ENCODE measurements at regions not wholly inside any gene's neighbourhood (a gene's known extent, or its start where the extent isn't known, plus 50 kb on each side); places are given as distances from the start of the nearest gene placed in this dataset.

DNA sequence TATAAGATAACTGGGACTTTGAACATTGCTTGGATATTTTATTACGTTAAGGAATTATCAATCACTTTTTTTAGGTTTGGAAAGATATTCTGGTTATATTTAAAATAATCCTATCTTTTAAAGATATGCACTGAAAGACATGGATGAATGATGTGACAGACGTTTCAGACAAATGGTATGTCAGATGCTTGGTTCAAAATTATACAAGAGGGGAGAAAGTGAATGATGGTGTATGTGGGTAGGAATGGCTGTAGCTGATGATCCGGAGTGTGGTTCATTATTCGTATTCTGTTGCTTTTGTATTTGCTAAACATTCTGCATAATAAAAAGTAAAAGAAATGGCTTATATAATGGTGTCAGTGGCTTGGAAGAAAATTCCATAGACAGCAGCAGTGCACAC lies 51.0 kb upstream of the SNRPB2 start:
- Histone ChIP-seq H3K4me3 (no peak overlapping the region), H3K27me3 (no peaks in the 10 kb centered on the region), H3K9me3 (no peaks in the 10 kb centered on the region), H3K36me3 (no peaks in the 10 kb centered on the region)
- DNase-seq: no peak

DNA sequence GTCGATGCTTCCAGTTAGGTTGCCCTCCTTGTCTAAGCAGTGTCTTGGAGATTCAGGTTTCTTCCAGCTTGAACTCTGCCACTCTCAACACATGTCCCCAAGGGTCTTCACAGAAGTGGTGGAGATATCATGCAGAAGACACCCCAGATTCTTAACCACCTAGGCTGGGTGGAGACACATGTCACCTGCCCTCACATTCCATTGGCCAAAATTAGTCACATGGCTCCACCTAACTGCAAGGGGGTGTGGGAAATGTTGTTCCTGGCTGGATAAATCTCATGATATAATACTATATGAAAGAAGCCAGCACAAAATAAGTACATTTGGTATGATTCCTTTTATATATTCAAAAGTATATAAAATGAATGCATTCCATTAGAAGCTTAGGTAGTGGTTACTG lies 52.9 kb upstream of the SNRPB2 start:
- Histone ChIP-seq H3K9me3 (no peaks in the 10 kb centered on the region), H3K36me3 (no peaks in the 10 kb centered on the region), H3K4me3 (no peak overlapping the region), H3K27me3 (no peaks in the 10 kb centered on the region)
- no peak for DNase-seq

- H3K27me3 ChIP-seq: no peaks in the 10 kb centered on the region
- H3K36me3 ChIP-seq: no peaks in the 10 kb centered on the region
- H3K9me3 ChIP-seq: no peaks in the 10 kb centered on the region
- no peak for DNase-seq
- H3K4me3 ChIP-seq: no peak overlapping the region
These were observed 54.7 kb upstream of the SNRPB2 start for GRCh38 chr20:16675001-16675564.

DNA sequence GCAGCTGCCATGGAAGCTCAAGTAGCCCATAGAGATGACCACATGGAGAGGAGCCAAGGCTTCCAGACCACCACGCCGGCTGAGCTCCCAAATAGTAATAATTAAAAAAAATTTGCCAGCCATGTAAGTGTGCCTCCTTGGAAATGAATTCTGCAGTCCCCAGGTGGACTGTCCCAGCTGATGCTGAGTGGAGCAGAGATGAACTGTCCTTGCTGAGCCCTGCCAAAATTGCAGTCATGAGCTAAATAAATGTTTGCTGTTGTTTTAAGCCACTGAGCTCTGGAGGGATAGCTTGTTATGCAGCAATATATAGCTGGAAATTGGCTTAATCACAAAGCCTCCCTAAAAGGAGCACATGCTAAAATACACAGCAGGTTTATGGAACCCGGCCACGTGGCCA lies 55.6 kb upstream of the SNRPB2 start:
- Histone ChIP-seq H3K9me3 (no peaks in the 10 kb centered on the region), H3K27me3 (no peaks in the 10 kb centered on the region), H3K36me3 (no peaks in the 10 kb centered on the region), H3K4me3 (no peak overlapping the region)
- DNase-seq: no peak

DNA sequence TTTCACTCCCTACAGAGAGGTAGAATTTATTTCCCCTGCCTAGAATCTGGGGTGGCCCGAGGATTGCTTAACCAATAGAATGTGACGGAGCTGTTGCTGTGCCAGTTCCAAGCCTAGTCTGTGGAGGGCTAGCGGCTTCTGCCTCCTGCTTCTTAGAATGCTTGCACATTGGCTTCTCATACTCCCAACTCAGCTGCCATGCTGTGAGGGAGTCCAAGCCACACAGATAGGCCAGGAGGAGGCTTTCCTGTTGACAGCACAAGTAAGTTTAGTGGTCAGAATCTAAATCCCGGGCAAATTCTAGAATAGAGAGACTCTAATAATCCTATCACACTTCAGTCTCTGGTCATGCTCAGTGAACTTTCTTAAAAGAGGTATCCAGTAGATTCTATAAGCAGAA lies 57.5 kb upstream of the SNRPB2 start:
- H3K36me3 ChIP-seq: no peaks in the 10 kb centered on the region
- H3K9me3 ChIP-seq: no peaks in the 10 kb centered on the region
- H3K4me3 ChIP-seq: no peak overlapping the region
- DNase-seq: no peak
- no peaks in the 10 kb centered on the region for H3K27me3 ChIP-seq

GRCh38 chr20:16671753-16672152 lies 58.1 kb upstream of the SNRPB2 start:
- Histone ChIP-seq H3K27me3 (no peaks in the 10 kb centered on the region), H3K9me3 (no peaks in the 10 kb centered on the region), H3K36me3 (no peaks in the 10 kb centered on the region), H3K4me3 (no peak overlapping the region)
- no peak for DNase-seq

GRCh38 chr20:16666272-16666671 lies 63.6 kb upstream of the SNRPB2 start:
- H3K27me3 ChIP-seq: no peaks in the 10 kb centered on the region
- no peak for DNase-seq
- no peak overlapping the region for H3K4me3 ChIP-seq
- H3K9me3 ChIP-seq: no peaks in the 10 kb centered on the region
- H3K36me3 ChIP-seq: no peaks in the 10 kb centered on the region

GRCh38 chr20:16664020-16664419 lies 65.8 kb upstream of the SNRPB2 start:
- H3K36me3 ChIP-seq: no peaks in the 10 kb centered on the region
- no peaks in the 10 kb centered on the region for H3K27me3 ChIP-seq
- DNase-seq: no peak
- no peak overlapping the region for H3K4me3 ChIP-seq
- no peaks in the 10 kb centered on the region for H3K9me3 ChIP-seq

GRCh38 chr20:16662467-16662866 lies 67.4 kb upstream of the SNRPB2 start:
- H3K9me3 ChIP-seq: no peaks in the 10 kb centered on the region
- no peak for DNase-seq
- no peaks in the 10 kb centered on the region for H3K27me3 ChIP-seq
- H3K4me3 ChIP-seq: no peak overlapping the region
- no peaks in the 10 kb centered on the region for H3K36me3 ChIP-seq

DNA sequence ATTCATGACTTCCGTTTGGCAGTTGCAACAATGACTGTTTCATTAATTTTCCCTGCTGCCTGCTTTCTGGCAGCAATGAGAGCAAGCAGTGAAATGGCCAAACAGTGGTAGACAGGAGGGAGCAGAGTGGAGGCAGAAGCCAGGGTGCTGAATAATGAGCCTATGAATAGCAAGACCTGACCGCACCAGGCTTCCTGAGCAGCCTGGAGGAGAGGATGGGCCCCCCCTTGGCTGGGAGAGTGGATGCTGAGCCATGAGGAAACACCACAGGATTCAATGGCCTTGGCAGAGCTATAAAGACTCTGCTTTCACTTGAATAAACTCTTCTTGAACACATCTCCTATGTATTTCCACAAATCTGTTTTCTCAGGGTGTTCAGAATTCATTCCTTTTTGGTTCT lies 68.1 kb upstream of the SNRPB2 start:
- no peak overlapping the region for H3K4me3 ChIP-seq
- no peaks in the 10 kb centered on the region for H3K36me3 ChIP-seq
- H3K9me3 ChIP-seq: no peaks in the 10 kb centered on the region
- no peaks in the 10 kb centered on the region for H3K27me3 ChIP-seq
- DNase-seq: peak; percentile 76

GRCh38 chr20:16654858-16655535 lies 74.8 kb upstream of the SNRPB2 start:
- Histone ChIP-seq H3K27me3 (no peaks in the 10 kb centered on the region), H3K36me3 (no peaks in the 10 kb centered on the region), H3K4me3 (no peak overlapping the region), H3K9me3 (no peaks in the 10 kb centered on the region)
- no peak for DNase-seq

GRCh38 chr20:16653266-16653665 lies 76.6 kb upstream of the SNRPB2 start:
- Histone ChIP-seq H3K4me3 (no peak overlapping the region), H3K27me3 (no peaks in the 10 kb centered on the region), H3K36me3 (no peaks in the 10 kb centered on the region), H3K9me3 (no peaks in the 10 kb centered on the region)
- no peak for DNase-seq

GRCh38 chr20:16647875-16648597 lies 74.8 kb upstream of the KIF16B start:
- Histone ChIP-seq H3K4me3 (no peak overlapping the region), H3K9me3 (no peaks in the 10 kb centered on the region), H3K27me3 (no peaks in the 10 kb centered on the region), H3K36me3 (no peaks in the 10 kb centered on the region)
- DNase-seq: no peak

- DNase-seq: no peak
- Histone ChIP-seq H3K36me3 (no peaks in the 10 kb centered on the region), H3K27me3 (no peaks in the 10 kb centered on the region), H3K9me3 (no peaks in the 10 kb centered on the region), H3K4me3 (no peak overlapping the region)
These were observed 68.3 kb upstream of the KIF16B start for GRCh38 chr20:16641511-16642023.

DNA sequence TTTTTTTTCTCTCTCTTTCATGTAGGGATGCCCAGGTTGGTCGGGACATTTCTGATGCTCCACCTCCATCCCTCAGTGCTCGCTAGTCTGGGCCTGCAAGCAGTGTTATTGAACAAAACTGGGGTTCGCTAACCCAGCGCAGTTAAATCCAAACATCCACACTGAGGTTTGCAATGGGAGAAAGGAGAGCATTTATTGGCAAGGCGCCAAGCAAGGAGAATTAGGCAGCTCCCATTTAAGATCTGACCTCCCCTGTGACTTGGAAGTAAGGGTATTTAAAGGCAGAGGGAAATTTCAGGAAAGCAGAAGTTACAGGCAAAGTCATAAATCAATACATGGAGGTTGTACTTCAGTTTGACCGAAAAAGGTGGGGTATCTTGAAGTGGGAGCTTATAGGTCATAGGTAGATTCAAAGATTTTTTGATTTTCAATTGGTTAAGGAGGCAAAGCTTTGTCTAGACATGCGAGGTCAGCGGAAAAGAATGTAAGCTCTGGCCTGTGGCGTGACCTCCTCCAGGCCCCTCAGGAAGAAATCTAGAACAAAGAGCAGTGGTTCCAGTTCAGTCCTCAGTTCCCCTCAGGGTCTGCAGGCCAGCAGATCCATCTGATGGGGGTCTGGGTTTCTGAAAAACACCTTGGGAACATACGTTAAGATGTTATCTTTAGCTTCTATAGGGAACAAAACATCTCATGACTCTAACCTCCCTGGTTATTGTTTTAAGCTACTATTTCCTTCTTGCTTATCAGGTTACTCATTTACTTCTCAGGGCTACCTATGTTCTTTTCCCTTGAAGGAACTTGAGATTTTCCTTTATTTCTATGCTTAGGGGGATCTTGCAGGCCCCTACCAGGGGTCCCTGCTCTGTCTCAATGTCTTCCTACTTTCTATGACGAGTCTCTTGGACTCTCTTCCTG lies 66.0 kb upstream of the KIF16B start:
- DNase-seq: no peak
- no peaks in the 10 kb centered on the region for H3K27me3 ChIP-seq
- H3K36me3 ChIP-seq: no peaks in the 10 kb centered on the region
- no peak overlapping the region for H3K4me3 ChIP-seq
- no peaks in the 10 kb centered on the region for H3K9me3 ChIP-seq

GRCh38 chr20:16637797-16638196 lies 64.5 kb upstream of the KIF16B start:
- no peaks in the 10 kb centered on the region for H3K27me3 ChIP-seq
- no peaks in the 10 kb centered on the region for H3K9me3 ChIP-seq
- no peaks in the 10 kb centered on the region for H3K36me3 ChIP-seq
- no peak overlapping the region for H3K4me3 ChIP-seq
- no peak for DNase-seq

GRCh38 chr20:16626849-16627248 lies 53.6 kb upstream of the KIF16B start:
- no peaks in the 10 kb centered on the region for H3K9me3 ChIP-seq
- H3K36me3 ChIP-seq: no peaks in the 10 kb centered on the region
- no peak for DNase-seq
- no peak overlapping the region for H3K4me3 ChIP-seq
- no peaks in the 10 kb centered on the region for H3K27me3 ChIP-seq
